ENCODE measurements at regions not wholly inside any gene's neighbourhood (a gene's known extent, or its start where the extent isn't known, plus 50 kb on each side); places are given as distances from the start of the nearest gene placed in this dataset.

- H3K27me3 ChIP-seq, result no peaks in the 10 kb centered on the region
- no peak overlapping the region for H3K27ac ChIP-seq
- no peaks in the 10 kb centered on the region for H3K36me3 ChIP-seq
- H3K9me3 ChIP-seq, result no peaks in the 10 kb centered on the region
- H3K4me1 ChIP-seq, result peaks cover 7% of the 10 kb centered on the region
- no peak for TF ChIP-seq POLR2A (IDR thresholded peaks at IDR 0.05)
- TF ChIP-seq CTCF (IDR thresholded peaks at IDR 0.05), result no peak
- intact Hi-C loops (cut with DNase I), result no loop called here
- H3K4me3 ChIP-seq, result no peak overlapping the region
- DNase-seq (ENCODE audit: extremely low spot score in 2 of 2), result no peak
These were observed 240.4 kb downstream of the KLF6 start for GRCh38 chr10:3544561-3544960.

- TF ChIP-seq POLR2AphosphoS5 (IDR thresholded peaks at IDR 0.05; ENCODE audit: insufficient read depth in 1 of 2, low read depth in 1 of 2), result peak in 1 of 2 donors; percentile 38
- TF ChIP-seq POLR2A (IDR thresholded peaks at IDR 0.05), result no peak
- Histone ChIP-seq H3K4me1 (peaks cover 19% of the 10 kb centered on the region), H3K27me3 (no peaks in the 10 kb centered on the region), H3K36me3 (no peaks in the 10 kb centered on the region), H3K4me3 (no peak overlapping the region), H3K9me3 (no peaks in the 10 kb centered on the region), H3K27ac (peak overlapping the region; percentile 58)
- intact Hi-C loops (cut with DNase I), result no loop called here
- no peak for DNase-seq (ENCODE audit: extremely low spot score in 2 of 2)
These were observed 242.8 kb downstream of the KLF6 start for GRCh38 chr10:3542185-3542611.

GRCh38 chr10:3539696-3540383 is 245.2 kb downstream of the KLF6 start:
- Histone ChIP-seq H3K9me3 (no peaks in the 10 kb centered on the region), H3K4me1 (peaks cover 19% of the 10 kb centered on the region), H3K36me3 (no peaks in the 10 kb centered on the region), H3K27ac (peak overlapping the region; percentile 73), H3K4me3 (no peak overlapping the region), H3K27me3 (no peaks in the 10 kb centered on the region)
- DNase-seq (ENCODE audit: extremely low spot score in 2 of 2), result no peak
- TF ChIP-seq POLR2AphosphoS5 (IDR thresholded peaks at IDR 0.05; ENCODE audit: insufficient read depth in 1 of 2, low read depth in 1 of 2), result no peak
- TF ChIP-seq POLR2A (IDR thresholded peaks at IDR 0.05), result no peak
- no peak for TF ChIP-seq CTCF (IDR thresholded peaks at IDR 0.05)
- intact Hi-C loops (cut with DNase I), result no loop called here

GRCh38 chr10:3538656-3539531 is 246.1 kb downstream of the KLF6 start:
- no peaks in the 10 kb centered on the region for H3K36me3 ChIP-seq
- no peak for DNase-seq (ENCODE audit: extremely low spot score in 2 of 2)
- H3K27ac ChIP-seq, result peak overlapping the region; percentile 73
- H3K4me1 ChIP-seq, result peaks cover 19% of the 10 kb centered on the region
- intact Hi-C loops (cut with DNase I), result no loop called here
- TF ChIP-seq POLR2AphosphoS5 (IDR thresholded peaks at IDR 0.05; ENCODE audit: insufficient read depth in 1 of 2, low read depth in 1 of 2), result peak; percentile 75 to 89
- TF ChIP-seq POLR2A (IDR thresholded peaks at IDR 0.05), result no peak
- no peak for TF ChIP-seq CTCF (IDR thresholded peaks at IDR 0.05)
- no peaks in the 10 kb centered on the region for H3K27me3 ChIP-seq
- no peak overlapping the region for H3K4me3 ChIP-seq
- H3K9me3 ChIP-seq, result no peaks in the 10 kb centered on the region

- H3K27me3 ChIP-seq, result no peaks in the 10 kb centered on the region
- TF ChIP-seq POLR2AphosphoS5 (IDR thresholded peaks at IDR 0.05; ENCODE audit: insufficient read depth in 1 of 2, low read depth in 1 of 2), result no peak
- TF ChIP-seq POLR2A (IDR thresholded peaks at IDR 0.05), result no peak
- TF ChIP-seq CTCF (IDR thresholded peaks at IDR 0.05), result no peak
- no peak for DNase-seq (ENCODE audit: extremely low spot score in 2 of 2)
- H3K9me3 ChIP-seq, result no peaks in the 10 kb centered on the region
- no peak overlapping the region for H3K4me3 ChIP-seq
- intact Hi-C loops (cut with DNase I), result no loop called here
- peak overlapping the region; percentile 73 for H3K27ac ChIP-seq
- H3K4me1 ChIP-seq, result peaks cover 19% of the 10 kb centered on the region
- no peaks in the 10 kb centered on the region for H3K36me3 ChIP-seq
These were observed 246.7 kb downstream of the KLF6 start for GRCh38 chr10:3538291-3538655.

Data from vagina (tissue), 2 donors.